MM.1S (cell line): ENCODE measurements at regions not wholly inside any gene's neighbourhood (a gene's known extent, or its start where the extent isn't known, plus 50 kb on each side); places are given as distances from the start of the nearest gene placed in this dataset.

Source experiments
- DNase-seq: peaks from one replicate; pipeline ENCODE4 v3.0.0-alpha.2; 2015
- H2AFZ ChIP-seq: fragments of 300-600 bp; sonication (generic); 2 replicates; pipeline ENCODE4 v1.6.0; 2016; ENCODE audit warnings: antibody characterized with exemption, low read length
- H3F3A ChIP-seq: fragments of 300-600 bp; sonication (generic); 2 replicates; pipeline ENCODE4 v1.6.1; 2016; ENCODE audit warnings: mild to moderate bottlenecking, antibody characterized with exemption, low read length, moderate library complexity, mixed read lengths; ENCODE audit not compliant: insufficient read depth
- H3K27ac ChIP-seq: fragments of 300-600 bp; sonication (generic); 2 replicates; pipeline ENCODE4 v1.5.1; 2016; ENCODE audit warnings: mild to moderate bottlenecking, low read length
- H3K27me3 ChIP-seq: fragments of 300-600 bp; sonication (generic); replicated peaks from 2 replicates; pipeline ENCODE4 v1.6.0; 2016; ENCODE audit warnings: low read length; ENCODE audit not compliant: insufficient read depth
- H3K36me3 ChIP-seq: fragments of 300-600 bp; sonication (generic); replicated peaks from 2 replicates; pipeline ENCODE4 v1.6.1; 2016; ENCODE audit warnings: mild to moderate bottlenecking, low read length, mixed read lengths; ENCODE audit not compliant: insufficient read depth
- H3K4me1 ChIP-seq: fragments of 300-600 bp; sonication (generic); 2 replicates; pipeline ENCODE4 v1.6.1; 2016; ENCODE audit warnings: low read length, mixed read lengths
- H3K4me2 ChIP-seq: fragments of 300-600 bp; sonication (generic); 2 replicates; pipeline ENCODE4 v1.6.0; 2016; ENCODE audit warnings: low read depth, low read length
- H3K4me3 ChIP-seq: fragments of 300-600 bp; sonication (generic); 2 replicates; pipeline ENCODE4 v1.5.1; 2016; ENCODE audit warnings: low read length, mixed read lengths
- H3K79me2 ChIP-seq: fragments of 300-600 bp; sonication (generic); 2 replicates; pipeline ENCODE4 v1.6.1; 2016; ENCODE audit warnings: mixed run types, low read length, mixed read lengths
- H3K9ac ChIP-seq: fragments of 300-600 bp; sonication (generic); 2 replicates; pipeline ENCODE4 v1.6.1; 2016; ENCODE audit warnings: low read length, mixed read lengths
- H3K9me2 ChIP-seq: fragments of 300-600 bp; sonication (generic); replicated peaks from 2 replicates; pipeline ENCODE4 v1.6.1; 2016; ENCODE audit warnings: mild to moderate bottlenecking, low read length, mixed read lengths; ENCODE audit not compliant: insufficient read depth
- H3K9me3 ChIP-seq: fragments of 300-600 bp; sonication (generic); replicated peaks from 2 replicates; pipeline ENCODE4 v1.6.1; 2016; ENCODE audit warnings: mild to moderate bottlenecking, low read length, mixed read lengths; ENCODE audit not compliant: insufficient read depth
- H4K20me1 ChIP-seq: fragments of 300-600 bp; sonication (generic); 2 replicates; pipeline ENCODE4 v1.6.1; 2016; ENCODE audit warnings: mild to moderate bottlenecking, low read length, moderate library complexity, mixed read lengths; ENCODE audit not compliant: insufficient read depth
- CTCF ChIP-seq: fragments of 300-600 bp; sonication (generic); IDR thresholded peaks from 2 replicates; pipeline ENCODE4 v1.5.1; 2016; ENCODE audit warnings: antibody characterized with exemption, low read length, mixed read lengths
- EZH2 ChIP-seq: fragments of 300-600 bp; sonication (generic); optimal IDR thresholded peaks from 2 replicates; pipeline ENCODE3; 2017; ENCODE audit warnings: low read depth, mild to moderate bottlenecking, antibody characterized with exemption, low read length, mixed read lengths
- EZH2phosphoT487 ChIP-seq: fragments of 300-600 bp; sonication (generic); IDR thresholded peaks from 2 replicates; pipeline ENCODE4 v1.6.1; 2018; ENCODE audit warnings: antibody characterized with exemption, low read length

GRCh38 chr5:91867799-91868198 is 484.7 kb upstream of the ARRDC3 start:
- H3K4me1 ChIP-seq: no peaks in the 10 kb centered on the region
- no peaks in the 10 kb centered on the region for H3K27me3 ChIP-seq
- H2AFZ ChIP-seq: no peak overlapping the region
- H3K79me2 ChIP-seq: no peaks in the 10 kb centered on the region
- no peak overlapping the region for H3K9ac ChIP-seq
- no peaks in the 10 kb centered on the region for H3K9me2 ChIP-seq
- no peak overlapping the region for H3K4me3 ChIP-seq
- no peak overlapping the region for H3K27ac ChIP-seq
- H3K36me3 ChIP-seq: no peaks in the 10 kb centered on the region
- H3K4me2 ChIP-seq: no peak overlapping the region
- no peaks in the 10 kb centered on the region for H3F3A ChIP-seq
- no peak for TF ChIP-seq EZH2phosphoT487
- no peak for TF ChIP-seq CTCF
- TF ChIP-seq EZH2: no peak
- DNase-seq: no peak
- no peaks in the 10 kb centered on the region for H3K9me3 ChIP-seq
- no peaks in the 10 kb centered on the region for H4K20me1 ChIP-seq

- no peak overlapping the region for H3K27ac ChIP-seq
- no peak for TF ChIP-seq EZH2phosphoT487
- no peak for TF ChIP-seq EZH2
- TF ChIP-seq CTCF: no peak
- no peak for DNase-seq
- no peaks in the 10 kb centered on the region for H3K9me3 ChIP-seq
- no peaks in the 10 kb centered on the region for H3K4me1 ChIP-seq
- H4K20me1 ChIP-seq: no peaks in the 10 kb centered on the region
- no peak overlapping the region for H3K4me3 ChIP-seq
- H3F3A ChIP-seq: no peaks in the 10 kb centered on the region
- H3K27me3 ChIP-seq: no peaks in the 10 kb centered on the region
- H3K4me2 ChIP-seq: no peak overlapping the region
- H3K9me2 ChIP-seq: no peaks in the 10 kb centered on the region
- H2AFZ ChIP-seq: no peak overlapping the region
- no peaks in the 10 kb centered on the region for H3K79me2 ChIP-seq
- H3K36me3 ChIP-seq: no peaks in the 10 kb centered on the region
- no peak overlapping the region for H3K9ac ChIP-seq
These were observed 482.8 kb upstream of the ARRDC3 start for GRCh38 chr5:91865915-91866314.

GRCh38 chr5:91864962-91865361 is 481.8 kb upstream of the ARRDC3 start:
- Histone ChIP-seq H3K4me3 (no peak overlapping the region), H3K9me3 (no peaks in the 10 kb centered on the region), H2AFZ (no peak overlapping the region), H3K79me2 (no peaks in the 10 kb centered on the region), H3K27me3 (no peaks in the 10 kb centered on the region), H3K4me1 (no peaks in the 10 kb centered on the region), H3K4me2 (no peak overlapping the region), H3F3A (no peaks in the 10 kb centered on the region), H4K20me1 (no peaks in the 10 kb centered on the region), H3K9ac (no peak overlapping the region), H3K27ac (no peak overlapping the region), H3K9me2 (no peaks in the 10 kb centered on the region), H3K36me3 (no peaks in the 10 kb centered on the region)
- no peak for DNase-seq
- no peak for TF ChIP-seq CTCF
- no peak for TF ChIP-seq EZH2
- no peak for TF ChIP-seq EZH2phosphoT487

GRCh38 chr5:91851670-91852069 is 468.6 kb upstream of the ARRDC3 start:
- Histone ChIP-seq H3K9ac (no peak overlapping the region), H3K4me2 (no peak overlapping the region), H3K4me3 (no peak overlapping the region), H3K36me3 (no peaks in the 10 kb centered on the region), H3K27ac (no peak overlapping the region), H4K20me1 (no peaks in the 10 kb centered on the region), H2AFZ (no peak overlapping the region), H3K4me1 (no peaks in the 10 kb centered on the region), H3F3A (no peaks in the 10 kb centered on the region), H3K9me3 (no peaks in the 10 kb centered on the region), H3K79me2 (no peaks in the 10 kb centered on the region), H3K9me2 (no peaks in the 10 kb centered on the region), H3K27me3 (no peaks in the 10 kb centered on the region)
- DNase-seq: no peak
- TF ChIP-seq EZH2: no peak
